NCI-H2107 treated with DMSO at 0.1 percent for 48 hours (cell line): ENCODE measurements at regions not wholly inside any gene's neighbourhood (a gene's known extent, or its start where the extent isn't known, plus 50 kb on each side); places are given as distances from the start of the nearest gene placed in this dataset.

ENCODE experiments used
- DNase-seq: peaks from one replicate; lab custom pipeline; 2025; ENCODE audit not compliant: unreplicated experiment; lab: John Stamatoyannopoulos, UW

DNA sequence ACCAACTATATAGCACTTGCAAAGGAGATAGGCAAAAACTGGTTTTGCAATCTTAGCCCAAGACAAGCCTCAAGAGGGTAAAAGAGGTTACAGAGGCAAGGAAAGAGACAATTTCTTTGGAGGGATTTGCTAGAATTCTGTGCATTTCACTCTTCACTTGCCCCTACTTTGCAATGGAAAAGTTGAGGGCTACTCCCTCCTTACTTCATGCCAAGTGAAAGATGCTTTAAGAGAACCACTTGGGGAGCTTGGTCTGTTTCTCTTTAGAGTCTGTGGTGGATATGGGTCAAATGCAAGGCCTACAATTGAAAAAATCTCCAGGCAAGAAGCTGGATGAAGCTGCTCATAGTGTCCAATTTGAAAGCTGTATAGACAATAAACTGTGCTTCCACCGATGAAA lies 167.7 kb upstream of the DIO2 start:
- DNase-seq, result no peak

DNA sequence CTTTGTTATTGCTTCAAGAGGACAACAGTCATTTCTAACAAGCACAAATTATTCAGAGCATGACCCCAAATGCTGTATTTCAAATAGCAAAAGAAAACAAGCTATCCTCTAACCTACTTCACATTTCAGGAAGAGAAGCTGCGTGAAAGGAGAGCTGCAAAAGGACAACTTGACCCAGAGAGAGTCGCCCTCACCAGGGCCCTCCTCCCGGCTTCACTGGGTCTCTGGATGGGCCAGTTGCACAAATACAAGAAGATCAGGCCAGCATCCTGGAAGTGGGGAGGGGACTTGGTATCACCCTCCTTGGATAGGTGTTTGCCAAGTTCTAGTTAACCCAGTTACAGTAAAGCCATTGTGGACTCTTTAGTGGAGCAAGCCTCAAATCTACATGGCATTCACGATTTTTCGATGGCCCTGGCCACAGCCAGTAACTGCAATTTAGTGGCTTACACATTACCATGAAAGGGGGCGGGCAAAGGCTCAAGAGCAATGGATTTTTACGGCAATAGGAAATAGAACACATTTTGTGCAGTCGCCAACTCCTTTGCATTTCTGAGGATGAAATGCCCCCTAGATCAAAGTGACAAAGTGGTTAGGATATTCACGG lies 166.9 kb upstream of the DIO2 start:
- DNase-seq, result no peak

DNA sequence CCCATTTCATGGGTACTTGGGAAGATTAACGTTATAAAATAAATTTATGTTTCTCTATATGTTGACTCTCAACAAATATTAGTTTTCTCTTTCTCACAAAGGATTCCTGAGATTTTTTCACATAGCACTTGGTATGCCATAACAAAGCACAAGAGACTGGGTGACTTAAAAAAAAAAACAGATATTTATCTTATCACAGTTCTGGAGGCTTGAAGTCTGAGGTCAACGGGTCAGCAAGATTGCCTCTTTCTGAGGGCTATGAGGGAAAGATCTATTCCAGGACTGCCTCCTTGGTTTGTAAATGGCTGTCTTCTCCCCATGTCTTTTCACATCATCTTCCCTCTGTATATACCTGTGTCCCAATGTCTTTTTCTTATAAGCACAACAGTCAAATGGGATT lies 153.5 kb upstream of the DIO2 start:
- DNase-seq, result no peak

DNA sequence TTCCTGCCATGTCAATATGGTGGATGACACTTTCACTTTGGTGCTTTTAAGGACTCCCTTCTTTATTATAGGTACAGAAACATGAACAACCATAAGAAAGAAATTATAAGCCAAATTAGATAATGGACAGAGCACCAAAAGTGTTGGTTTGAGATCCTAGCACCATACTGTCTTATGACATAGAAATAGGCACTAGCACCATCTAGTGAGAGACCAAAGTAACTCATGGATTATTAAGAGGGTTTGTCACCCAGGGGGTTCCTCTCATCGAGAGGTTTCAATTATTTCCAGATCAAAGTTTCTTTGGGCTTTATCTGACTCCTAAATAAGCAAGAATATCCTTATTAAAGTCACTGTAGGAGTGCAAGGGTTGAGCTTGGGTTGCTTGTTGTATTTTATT lies 153.0 kb upstream of the DIO2 start:
- peak; percentile 32 for DNase-seq

DNA sequence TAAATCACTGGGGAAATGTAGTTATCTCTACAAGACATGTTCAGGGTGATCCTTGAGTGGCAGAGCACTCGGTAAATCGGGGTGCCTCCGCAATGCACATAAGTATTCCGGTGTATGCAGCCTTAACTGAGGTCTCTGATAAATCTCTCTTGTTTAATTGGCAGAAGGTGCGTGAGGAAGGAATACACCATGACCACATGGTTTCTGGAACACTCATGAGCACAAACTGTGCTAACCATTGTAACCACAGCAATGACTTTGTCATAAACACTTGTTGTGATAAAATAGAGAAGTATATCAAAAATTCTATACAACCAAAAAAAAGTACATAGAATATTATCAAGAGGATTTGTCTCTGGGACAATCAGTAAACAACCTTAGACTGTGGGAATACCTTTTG lies 146.8 kb upstream of the DIO2 start:
- DNase-seq, result no peak

DNA sequence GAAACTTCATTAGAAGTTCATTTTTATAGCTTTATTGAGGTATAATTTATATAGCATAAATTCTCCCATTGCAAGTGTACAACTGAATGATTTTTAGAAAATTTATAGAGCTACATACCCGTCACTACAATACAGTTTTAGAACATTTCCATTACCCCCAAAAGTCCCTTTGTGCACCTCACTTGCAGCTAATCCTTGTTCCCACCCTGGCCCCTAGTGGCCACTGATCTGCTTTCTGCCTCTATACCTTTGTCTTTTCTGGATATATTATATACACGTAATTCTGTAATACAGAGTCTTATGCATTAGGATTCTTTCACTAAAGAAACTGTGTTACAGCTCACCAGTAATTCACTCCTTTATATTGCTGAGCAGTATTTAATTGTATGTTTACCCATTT lies 145.1 kb upstream of the DIO2 start:
- no peak for DNase-seq

DNA sequence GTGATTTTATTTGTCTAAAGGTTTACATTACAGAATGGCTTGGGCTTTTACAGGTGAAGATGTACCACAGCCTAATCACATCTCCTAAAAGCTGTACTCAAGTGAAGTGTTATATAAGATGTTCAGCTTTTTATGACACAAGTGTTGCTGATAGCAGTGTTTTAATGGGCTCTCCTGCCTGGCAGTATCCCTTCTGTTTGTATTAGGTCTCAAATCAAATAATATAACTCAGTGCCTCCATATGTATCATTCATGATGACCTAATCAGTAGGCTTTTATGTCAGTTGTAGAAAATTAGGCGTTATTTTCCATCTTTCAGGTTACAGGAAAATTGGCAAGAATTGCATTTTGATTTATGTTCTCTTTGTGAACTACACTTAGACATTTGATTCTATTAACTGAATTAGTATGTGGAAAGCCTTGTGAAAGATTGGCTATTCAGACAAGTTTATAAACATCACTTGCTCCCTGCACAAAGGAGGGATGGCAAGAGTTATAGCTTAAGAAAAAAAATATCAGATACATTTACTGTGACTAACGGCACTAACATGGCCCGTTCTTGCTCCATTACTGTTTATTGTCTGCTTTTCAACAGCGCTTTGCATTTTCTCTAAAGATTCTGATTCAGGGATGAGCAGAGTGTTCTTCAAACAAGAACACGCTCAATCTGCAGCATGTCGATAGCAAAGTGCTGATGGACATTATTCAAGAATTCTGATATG lies 143.7 kb upstream of the DIO2 start:
- no peak for DNase-seq

DNA sequence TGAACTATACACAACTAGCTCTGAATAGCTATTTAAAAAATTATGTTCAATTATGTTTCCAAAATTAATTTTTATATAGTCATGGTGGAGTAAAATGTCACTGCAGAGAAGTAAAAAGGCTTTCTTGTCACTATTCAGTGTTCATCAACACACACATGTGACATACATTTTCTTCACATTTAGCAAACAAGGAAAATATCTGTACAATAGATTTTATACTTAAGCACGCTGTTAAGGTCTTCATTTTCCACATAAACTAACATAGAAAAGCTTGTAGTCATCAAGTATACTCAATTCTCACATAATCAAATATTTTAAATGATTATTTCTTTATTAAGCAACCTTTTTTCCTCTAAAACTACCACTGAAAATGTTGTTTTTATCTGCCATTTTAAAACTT lies 141.2 kb upstream of the DIO2 start:
- DNase-seq, result no peak

DNA sequence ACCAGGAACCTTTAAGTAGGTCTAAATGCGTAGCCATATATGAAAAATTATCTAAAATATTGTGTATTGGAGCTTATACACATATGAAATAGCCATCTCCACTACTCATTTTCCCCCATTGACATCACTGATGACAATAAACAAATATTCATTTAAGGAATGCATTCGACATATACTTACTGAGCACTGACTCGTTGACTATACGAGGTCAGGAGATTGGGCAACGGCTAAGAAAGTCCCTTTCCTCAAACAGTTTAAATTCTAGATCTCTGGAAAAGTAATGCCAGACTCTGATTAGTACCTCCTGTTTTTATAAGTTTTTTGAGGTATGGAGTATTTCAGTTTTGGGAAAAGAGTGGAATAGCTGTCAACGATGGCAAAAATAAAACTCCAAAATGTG lies 139.4 kb upstream of the DIO2 start:
- DNase-seq, result no peak

DNA sequence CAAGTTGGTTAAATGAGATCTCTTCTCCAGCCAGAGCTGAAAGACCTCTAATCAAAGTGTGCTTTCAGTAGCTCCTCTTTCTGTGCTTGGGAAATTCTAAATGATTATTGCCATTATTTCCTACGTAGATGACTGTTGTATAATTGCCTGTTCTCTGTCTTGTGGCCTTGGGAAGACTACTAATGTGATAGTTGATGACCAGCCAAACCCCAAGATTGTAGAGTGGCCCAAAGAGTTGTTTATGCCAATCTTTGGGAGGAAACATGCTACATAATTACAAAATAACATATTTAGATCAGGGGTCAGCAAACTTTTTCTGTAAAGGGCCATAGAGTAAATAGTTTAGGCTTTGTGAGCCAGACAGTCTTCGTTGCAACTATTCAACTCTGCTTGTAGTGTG lies 135.1 kb upstream of the DIO2 start:
- no peak for DNase-seq

DNA sequence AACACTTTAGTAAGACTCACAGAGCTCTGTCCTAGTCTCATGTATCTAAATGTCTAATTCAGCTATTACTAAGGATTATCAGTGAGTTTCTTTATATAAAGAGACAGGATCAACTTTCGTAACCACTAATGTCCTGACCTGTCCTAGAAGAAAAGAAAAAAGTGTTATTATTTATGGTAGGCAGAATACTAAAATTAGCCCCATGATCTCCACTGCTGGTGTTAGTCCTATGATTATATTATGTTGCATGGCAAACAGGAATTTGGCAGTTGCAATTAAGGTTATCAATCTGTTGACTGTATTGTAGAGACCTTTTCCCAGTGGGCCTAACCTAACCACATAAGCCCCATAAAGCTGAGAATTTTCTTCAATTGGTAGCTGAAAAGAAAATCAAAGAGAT lies 132.9 kb upstream of the DIO2 start:
- DNase-seq, result no peak

DNA sequence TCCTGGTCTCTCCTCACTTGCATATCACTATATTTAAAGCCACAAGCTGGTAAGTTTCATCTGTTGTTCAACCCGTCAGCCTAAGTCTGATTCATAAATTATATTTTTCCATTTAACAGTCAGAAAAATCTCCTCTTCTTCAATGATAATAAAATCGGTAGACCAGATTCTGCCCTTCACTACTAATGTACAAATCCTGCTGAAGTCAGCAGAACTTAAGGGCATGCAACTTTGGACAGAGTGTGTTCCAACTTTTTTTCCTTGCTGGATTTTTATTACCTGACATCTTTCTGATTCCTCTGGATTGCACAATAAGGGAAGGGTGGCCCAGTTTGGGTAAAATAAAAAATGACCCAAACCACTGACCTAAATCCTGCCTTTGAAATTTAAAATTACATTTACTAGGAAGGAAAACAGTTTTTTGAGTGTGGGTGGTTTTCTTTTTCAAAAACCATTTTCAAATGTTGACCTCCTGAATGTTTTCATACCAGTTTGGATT lies 125.4 kb upstream of the DIO2 start:
- DNase-seq, result no peak

DNA sequence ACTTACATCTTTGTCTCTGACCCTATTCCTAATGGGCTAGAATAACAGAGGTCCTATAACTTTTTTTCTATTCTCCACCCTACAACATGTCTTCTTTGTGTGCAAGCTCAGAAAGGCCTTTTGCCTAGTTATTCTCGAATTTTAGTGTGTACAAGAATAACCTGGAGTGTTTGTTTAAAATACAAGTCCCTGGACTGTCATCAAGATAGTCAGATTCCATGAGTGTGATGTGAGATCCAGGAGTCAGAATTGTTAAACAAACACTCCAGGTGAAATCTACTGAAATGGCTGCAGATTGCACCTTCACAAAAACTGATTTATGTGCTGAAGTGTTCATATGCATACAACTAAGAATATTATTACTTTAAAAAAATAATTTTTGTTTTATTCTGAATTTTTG lies 114.4 kb upstream of the DIO2 start:
- DNase-seq, result no peak

DNA sequence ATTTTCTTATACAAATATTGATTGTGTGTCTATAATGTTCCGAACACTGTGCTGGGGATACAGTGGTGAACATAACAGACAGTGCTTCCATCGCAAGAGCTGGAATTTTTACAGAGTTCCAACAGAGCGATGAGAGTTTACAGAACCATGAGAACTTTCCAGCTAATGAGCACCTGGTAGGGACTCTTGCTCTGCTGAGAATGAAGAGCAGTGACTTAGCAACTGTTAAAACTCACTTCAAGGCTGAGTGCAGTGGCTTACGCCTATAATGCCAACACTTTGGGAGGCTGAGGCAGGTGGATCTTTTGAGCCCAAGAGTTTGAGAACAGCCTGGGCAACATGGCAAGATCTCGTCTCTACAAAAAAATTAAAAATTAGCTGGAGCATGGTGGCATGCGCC lies 113.8 kb upstream of the DIO2 start:
- DNase-seq, result no peak

DNA sequence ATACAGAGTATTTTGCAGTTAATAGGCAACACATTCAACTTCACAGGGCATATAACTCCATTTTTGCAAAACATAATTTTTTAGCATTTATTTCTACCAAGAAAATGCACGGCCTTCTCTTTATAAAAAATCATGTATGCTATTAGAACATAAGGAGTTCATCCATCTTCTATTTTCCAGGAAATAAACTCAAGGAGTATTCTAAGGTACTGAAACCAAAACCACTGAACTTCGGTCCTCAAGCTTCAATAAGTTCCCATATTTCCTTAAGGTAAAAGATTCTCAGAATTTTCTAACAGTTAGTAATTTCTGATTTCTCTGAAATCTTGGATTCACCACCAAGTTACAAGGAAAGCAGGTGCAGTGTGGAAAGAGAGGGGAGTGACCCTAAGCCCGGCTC lies 113.3 kb upstream of the DIO2 start:
- DNase-seq, result no peak

DNA sequence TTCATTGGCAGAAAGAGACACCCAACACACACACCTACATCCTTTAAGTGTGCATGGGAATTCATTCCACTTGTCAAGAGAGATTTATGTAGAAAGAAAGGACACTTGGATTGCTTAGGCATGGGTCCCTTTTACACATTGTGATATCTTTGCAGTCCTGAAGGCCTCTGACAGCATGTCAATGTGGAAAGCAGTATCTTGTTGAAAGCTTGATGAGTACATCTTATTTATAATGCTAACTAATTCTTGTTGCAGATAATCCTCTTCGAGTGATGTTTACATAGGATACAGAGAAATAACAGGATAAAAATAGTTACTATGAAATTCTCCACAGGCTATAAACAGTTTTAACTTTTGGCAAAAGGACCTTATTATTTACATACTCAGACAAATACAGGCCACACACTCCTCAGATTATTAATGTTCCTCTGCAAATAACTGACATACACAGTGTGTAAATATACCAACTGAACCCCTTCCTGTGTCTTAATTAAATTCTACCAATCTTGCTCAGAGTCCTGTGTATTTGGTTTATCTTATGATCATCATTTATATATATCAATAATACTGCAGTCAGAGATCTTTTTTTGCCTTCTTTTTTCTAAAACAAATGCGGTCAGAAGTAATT lies 111.8 kb upstream of the DIO2 start:
- DNase-seq, result no peak

DNA sequence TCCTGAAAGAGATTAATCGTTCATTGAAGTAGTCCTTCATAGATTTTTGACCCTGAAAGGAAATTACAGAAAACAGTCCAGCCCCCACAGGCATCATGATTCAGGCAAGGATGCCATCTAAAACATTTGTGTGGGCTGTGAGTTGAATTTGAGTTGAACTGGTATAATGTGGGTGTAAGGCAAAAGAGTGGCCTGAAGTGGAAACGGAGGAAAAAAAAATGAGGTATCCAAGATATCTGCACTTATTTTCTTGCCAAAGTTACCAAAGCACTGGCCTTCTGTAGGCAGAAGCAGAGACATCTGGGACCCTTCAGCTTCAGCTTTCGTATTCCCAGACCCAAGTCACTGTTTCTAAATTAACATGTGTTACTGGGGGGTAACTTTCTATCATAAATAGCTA lies 105.1 kb upstream of the DIO2 start:
- DNase-seq, result no peak

DNA sequence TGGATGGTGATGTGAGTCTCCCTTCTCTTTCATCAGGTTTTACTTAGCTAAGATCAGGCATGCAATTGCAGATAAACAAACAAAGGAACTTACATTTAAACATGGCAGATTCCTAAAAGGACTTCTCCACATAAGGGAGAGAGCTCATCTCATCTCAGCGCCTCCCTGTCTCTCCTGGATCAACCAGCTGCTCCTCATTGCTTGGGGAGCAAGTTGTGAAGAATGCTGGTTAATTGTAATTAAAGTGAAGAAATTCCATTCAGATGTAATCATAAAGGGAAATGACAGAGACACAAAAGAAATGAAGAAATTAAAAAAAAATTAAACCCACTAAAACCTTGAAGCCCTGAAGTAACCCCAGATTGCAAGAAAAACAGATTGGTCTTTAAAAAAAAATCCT lies 104.4 kb upstream of the DIO2 start:
- no peak for DNase-seq

DNA sequence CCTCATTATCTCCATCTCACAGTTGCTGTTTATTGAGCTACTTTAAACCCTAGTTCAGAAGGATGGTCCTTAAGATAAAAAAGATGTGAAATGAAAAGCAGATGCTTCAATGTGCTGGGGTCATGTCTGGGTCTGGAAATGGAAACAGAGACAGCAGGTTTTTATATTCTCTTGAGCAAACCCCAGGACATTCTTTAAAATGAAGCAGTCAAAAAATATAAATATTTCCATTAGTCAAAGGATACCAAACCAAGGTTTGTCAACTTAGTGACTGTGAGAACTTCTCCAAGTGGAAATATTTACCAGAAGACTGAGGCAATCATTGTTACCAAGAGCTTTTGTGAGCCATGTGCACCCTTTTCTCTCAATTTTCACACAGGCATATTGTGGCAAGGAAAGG lies 102.5 kb upstream of the DIO2 start:
- no peak for DNase-seq

DNA sequence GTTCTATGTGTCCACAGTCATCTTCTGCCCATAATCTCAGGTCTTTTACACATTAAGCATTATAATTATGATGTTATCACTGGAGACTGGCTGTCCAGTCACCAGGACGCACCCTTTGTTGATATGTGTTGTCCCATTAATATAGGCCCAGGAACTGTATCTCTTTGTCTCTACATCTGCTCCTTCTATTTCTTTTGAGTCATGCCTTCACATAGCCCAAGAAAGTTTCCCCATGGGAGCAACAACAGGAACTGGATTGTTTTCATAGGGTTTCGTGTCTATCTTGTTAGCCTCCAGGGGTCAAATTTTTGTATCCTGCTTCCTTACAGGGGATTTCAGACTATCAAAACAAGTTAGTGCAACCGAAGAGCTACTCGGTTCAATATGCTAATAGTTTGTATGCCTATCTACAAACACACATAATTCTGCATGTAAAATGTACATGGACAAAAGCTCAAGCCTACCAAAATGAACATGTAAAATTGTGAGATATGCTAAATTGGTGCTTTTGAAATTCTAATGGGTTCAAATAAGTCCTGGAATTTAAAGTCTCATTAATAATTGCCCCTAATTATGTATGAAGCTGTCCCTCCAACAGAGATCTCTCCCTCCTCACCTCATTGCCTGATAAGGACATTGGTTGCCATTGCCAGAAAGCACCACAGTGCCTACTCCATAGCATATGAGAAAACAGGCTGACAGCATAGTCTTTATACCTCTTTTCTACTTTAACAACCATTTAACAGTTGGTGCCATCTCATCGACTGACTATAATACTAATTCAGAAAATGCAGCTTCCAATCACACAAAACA lies 99.8 kb upstream of the DIO2 start:
- no peak for DNase-seq

DNA sequence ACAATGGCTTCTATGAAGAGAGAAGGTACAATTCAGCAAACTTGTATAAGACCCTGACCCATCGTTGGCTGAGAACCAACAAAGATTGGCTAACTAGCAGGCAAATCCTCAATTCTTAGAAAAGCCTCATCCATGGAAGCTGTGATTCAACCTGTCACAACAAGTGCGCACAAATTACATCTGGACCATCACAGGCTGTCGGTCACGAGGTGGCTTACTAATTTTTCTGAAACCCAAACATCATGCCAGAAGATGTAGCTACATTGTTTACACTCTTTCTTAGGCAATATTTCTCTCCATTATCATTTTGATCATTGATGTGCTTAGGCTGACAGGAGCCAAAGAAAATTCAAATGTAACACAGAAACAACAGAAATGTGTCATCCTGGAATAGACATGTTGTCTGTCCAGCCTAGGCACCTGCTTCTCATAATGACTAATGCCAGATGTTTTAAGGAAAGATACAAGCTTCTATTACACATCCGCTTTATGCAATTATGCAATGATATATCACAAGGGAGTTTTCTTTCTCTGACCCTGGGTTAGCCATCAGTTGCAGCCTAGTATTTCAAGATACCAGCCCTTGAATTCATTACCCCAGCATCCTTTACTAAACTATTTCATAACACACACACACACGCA lies 92.9 kb upstream of the DIO2 start:
- no peak for DNase-seq
